ENCODE measurements at regions not wholly inside any gene's neighbourhood (a gene's known extent, or its start where the extent isn't known, plus 50 kb on each side); places are given as distances from the start of the nearest gene placed in this dataset.

DNA sequence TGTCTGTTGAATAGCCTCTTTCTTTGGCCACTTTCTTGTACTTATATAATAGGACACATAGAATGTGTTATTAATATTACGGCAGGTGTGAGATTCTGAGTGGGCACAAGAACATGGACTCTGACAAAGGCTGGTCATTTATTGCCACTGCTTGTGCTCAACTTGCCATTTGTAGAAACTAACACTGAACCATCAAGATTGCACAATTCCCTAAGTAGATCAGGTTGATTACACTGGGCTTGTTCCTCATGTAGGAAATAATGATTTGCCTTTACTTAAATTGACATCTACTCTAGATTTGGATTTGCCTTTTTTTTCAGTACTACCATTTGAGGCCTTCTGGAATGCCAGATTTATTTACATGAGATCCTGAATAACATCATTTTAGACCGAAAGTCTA lies 342.7 kb upstream of the CWC22 start:
- DNase-seq = no peak

- DNase-seq = no peak
These were observed 336.6 kb upstream of the CWC22 start for GRCh38 chr2:180343528-180344345.

- DNase-seq = no peak
These were observed 330.0 kb upstream of the CWC22 start for GRCh38 chr2:180337136-180337535.

DNA sequence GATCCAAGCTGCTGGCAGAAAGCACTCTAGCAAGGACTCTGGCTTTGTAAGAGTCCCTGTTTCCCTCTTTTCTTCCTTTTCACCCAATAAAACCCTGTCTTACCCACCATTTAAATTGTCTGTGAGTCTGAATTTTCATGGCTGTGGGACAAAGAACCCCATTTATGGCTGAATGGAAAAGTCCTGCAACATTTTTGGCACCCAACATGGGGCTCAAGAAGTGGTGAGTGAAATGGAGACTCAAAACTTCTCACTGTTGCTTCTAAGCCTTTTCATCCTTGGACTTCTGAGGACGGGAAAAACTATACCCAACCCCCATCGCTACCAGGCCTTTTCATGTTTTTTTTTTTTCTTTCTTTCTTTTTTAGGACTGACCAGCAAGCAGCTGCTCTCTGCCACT lies 329.5 kb upstream of the CWC22 start:
- DNase-seq = no peak

GRCh38 chr2:180334514-180334913 lies 327.4 kb upstream of the CWC22 start:
- no peak for DNase-seq

DNA sequence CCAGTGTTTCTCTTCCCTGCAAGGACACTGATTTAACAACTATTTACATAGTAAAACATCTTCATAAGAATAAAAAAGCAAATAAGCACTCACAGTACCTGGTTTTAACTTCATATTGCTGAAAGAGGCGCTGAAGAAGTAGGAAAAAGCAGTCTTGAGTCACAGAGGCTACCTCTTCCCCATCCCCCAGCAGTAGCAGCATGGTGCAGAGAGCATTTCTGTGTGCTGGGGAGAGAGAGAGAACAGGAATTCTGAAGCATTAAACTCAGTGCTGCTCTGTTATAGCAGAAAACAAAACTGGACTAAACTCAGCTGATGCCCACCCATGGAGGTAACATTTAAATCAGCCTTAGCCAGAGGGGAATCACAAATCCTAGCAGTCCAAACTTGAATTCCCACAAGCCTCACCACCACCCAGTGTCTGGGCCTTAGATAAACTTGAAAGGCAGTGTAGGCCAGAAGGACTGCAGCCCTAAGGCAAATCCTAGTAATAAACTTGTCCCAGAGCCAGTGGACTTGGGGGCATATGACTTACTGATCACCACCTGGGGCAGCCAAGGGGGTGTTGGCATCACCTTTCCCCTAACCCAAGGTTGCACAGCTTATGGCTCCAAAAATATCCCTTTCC lies 321.8 kb upstream of the CWC22 start:
- DNase-seq = no peak

DNA sequence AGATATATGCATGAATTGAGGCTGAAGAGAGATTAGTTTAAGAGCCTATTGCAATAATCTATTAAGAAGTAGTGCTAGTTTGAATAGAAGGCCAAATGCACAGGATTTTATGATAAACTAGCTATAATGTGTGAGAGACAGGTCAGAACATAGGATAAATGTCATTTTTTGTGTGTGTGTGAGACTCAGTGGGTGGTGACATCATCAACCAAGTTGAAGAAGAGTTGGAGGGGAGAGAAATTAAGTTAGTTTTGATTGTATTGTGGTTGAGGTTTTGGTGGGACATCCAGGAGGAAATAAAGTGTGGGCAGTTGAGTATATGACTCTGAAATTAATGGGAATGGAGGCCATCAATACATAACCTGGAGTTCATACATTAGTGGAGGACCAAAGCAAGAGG lies 320.1 kb upstream of the CWC22 start:
- no peak for DNase-seq

DNA sequence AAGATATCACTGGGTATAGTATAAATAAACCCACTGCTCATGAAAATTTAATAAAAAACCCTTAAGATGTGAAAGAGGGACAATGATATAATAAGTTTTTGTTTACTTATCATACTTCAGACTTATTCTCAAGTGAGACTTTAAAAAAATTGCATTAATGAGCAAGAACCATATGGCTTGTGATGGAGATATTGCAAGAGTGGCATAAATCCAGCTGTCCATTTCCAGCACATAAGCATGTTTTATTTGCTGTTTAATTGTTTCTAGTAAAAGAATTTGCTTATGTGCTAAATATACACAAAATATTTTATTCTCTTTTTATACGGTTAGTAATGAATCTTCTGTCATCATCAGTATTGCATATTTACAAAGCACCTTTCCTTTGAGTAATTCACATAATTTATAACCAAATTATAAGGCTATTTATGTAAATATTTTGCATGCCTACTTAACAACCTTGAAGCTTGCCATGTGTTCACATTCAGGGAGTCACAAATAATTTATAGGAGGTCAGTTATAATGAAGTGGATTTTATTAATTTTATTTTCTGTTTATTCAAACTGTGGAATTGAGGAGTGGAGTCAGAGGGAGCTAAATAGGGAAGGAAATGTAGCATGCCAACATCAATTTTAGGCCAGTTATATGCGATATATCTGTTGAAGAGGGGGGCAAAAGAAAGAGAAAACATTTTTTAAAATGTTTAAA lies 318.5 kb upstream of the CWC22 start:
- no peak for DNase-seq

- DNase-seq = no peak
These were observed 317.1 kb upstream of the CWC22 start for GRCh38 chr2:180324182-180324581.

DNA sequence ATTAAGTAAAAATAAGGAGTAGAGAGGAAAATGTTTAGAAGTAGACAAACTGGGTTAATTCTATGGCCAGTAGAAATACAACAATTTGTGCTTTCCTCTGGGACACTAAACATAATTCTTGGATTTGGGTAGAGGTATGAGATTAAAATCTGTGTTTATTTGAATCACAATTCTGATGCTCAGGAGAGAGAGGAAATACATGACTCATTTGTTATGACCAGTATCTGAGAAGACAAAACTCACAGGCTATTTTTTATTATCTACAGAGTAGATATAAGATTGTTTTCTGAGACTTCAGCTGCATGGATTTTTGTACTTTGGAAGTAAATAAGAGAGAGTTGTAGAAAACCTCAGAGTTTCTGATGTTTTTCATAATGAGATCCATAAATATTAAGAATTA lies 315.7 kb upstream of the CWC22 start:
- no peak for DNase-seq

- DNase-seq = no peak
These were observed 312.7 kb upstream of the CWC22 start for GRCh38 chr2:180319586-180320405.

GRCh38 chr2:180314086-180314485 lies 307.0 kb upstream of the CWC22 start:
- no peak for DNase-seq

GRCh38 chr2:180312542-180312941 lies 305.4 kb upstream of the CWC22 start:
- DNase-seq = no peak

DNA sequence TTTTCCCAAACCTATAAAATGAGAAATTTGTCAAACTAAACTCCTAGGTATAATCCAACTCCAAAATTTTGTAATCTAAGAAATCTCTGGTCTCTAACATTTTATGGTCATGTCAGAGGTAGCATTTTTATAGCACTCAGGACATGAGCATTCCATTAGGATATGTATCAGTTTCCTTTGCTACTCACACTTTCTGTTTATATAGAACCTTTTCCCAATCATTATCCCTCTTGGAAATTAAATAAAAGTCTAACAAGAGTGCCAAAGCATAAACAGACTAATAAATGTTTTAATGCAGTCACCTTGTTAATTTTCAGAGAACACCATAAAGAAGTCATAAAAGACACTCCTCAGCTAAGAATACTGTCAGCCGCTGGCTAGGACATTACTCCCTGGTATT lies 300.0 kb upstream of the CWC22 start:
- no peak for DNase-seq

GRCh38 chr2:180306346-180306745 lies 299.2 kb upstream of the CWC22 start:
- no peak for DNase-seq

GRCh38 chr2:180291552-180292421 lies 284.7 kb upstream of the CWC22 start:
- no peak for DNase-seq

- no peak for DNase-seq
These were observed 284.0 kb upstream of the CWC22 start for GRCh38 chr2:180291060-180291459.

GRCh38 chr2:180289627-180290026 lies 282.5 kb upstream of the CWC22 start:
- DNase-seq = no peak

GRCh38 chr2:180279581-180279980 lies 272.5 kb upstream of the CWC22 start:
- no peak for DNase-seq

- DNase-seq = no peak
These were observed 269.6 kb upstream of the CWC22 start for GRCh38 chr2:180276733-180277132.

DNA sequence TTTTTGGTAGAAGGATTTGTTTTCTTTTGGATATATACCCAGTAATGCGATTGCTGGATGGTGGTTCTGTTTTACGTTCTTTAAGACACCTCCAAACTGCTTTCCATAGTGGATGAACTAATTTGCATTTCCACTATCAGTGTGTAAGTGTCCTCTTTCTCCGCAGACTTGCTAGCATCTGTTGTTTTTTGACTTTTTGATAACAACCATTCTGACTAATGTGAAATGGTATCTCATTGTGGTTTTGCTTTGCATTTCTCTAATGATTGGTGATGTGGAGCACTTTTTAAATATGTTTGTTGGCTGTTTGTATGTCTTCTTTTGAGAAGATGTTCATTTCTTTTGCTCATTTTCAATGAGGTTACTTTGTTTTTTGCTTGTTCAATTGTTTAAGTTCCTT lies 260.9 kb upstream of the CWC22 start:
- no peak for DNase-seq

- no peak for DNase-seq
These were observed 254.9 kb upstream of the CWC22 start for GRCh38 chr2:180261976-180262375.
